KMS-11 (cell line): ENCODE measurements at regions not wholly inside any gene's neighbourhood (a gene's known extent, or its start where the extent isn't known, plus 50 kb on each side); places are given as distances from the start of the nearest gene placed in this dataset.

Experiments
- H2AFZ ChIP-seq: fragments of 200-600 bp; sonication (generic); 2 replicates; pipeline ENCODE4 v1.6.1; 2016; ENCODE audit warnings: antibody characterized with exemption, mixed run types, low read depth
- H3K27ac ChIP-seq: fragments of 200-600 bp; sonication (generic); 2 replicates; pipeline ENCODE4 v1.6.1; 2016; ENCODE audit warnings: mild to moderate bottlenecking, mixed run types
- H3K27me3 ChIP-seq: fragments of 200-600 bp; sonication (generic); 2 replicates; pipeline ENCODE4 v1.6.1; 2017; ENCODE audit warnings: mild to moderate bottlenecking, low read depth, mixed run types, moderate library complexity; ENCODE audit not compliant: insufficient read depth
- H3K36me3 ChIP-seq: fragments of 200-600 bp; sonication (generic); 2 replicates; pipeline ENCODE4 v1.6.1; 2017; ENCODE audit warnings: mild to moderate bottlenecking, mixed run types; ENCODE audit not compliant: insufficient read depth
- H3K4me1 ChIP-seq: fragments of 200-600 bp; sonication (generic); 2 replicates; pipeline ENCODE4 v1.6.1; 2016; ENCODE audit warnings: mild to moderate bottlenecking, low read depth, mixed run types; ENCODE audit not compliant: poor library complexity, severe bottlenecking
- H3K4me2 ChIP-seq: fragments of 200-600 bp; sonication (generic); 2 replicates; pipeline ENCODE4 v1.7.0; 2016; ENCODE audit warnings: mild to moderate bottlenecking, mixed run types
- H3K4me3 ChIP-seq: fragments of 200-600 bp; sonication (generic); IDR thresholded peaks from 2 replicates; pipeline ENCODE4 v1.6.1; 2017; ENCODE audit warnings: low read depth, low read length, mixed read lengths; ENCODE audit not compliant: insufficient read depth
- H3K79me2 ChIP-seq: fragments of 200-600 bp; sonication (generic); 2 replicates; pipeline ENCODE4 v1.6.1; 2016; ENCODE audit warnings: low read depth, mixed run types; ENCODE audit not compliant: insufficient read depth
- H3K9ac ChIP-seq: fragments of 200-600 bp; sonication (generic); 2 replicates; pipeline ENCODE4 v1.6.1; 2016; ENCODE audit warnings: mild to moderate bottlenecking, mixed run types
- H4K20me1 ChIP-seq: fragments of 200-600 bp; sonication (generic); 2 replicates; pipeline ENCODE4 v1.6.1; 2016; ENCODE audit warnings: mild to moderate bottlenecking, mixed run types; ENCODE audit not compliant: insufficient read depth
- TF ChIP-seq, protein P1 (sequence below): fragments of 200-600 bp; sonication (generic); conservative IDR thresholded peaks from 2 replicates; pipeline ENCODE4 v1.6.1; 2017; ENCODE audit warnings: low read depth, mild to moderate bottlenecking, antibody characterized with exemption, low read length, moderate library complexity, mixed read lengths

DNA sequence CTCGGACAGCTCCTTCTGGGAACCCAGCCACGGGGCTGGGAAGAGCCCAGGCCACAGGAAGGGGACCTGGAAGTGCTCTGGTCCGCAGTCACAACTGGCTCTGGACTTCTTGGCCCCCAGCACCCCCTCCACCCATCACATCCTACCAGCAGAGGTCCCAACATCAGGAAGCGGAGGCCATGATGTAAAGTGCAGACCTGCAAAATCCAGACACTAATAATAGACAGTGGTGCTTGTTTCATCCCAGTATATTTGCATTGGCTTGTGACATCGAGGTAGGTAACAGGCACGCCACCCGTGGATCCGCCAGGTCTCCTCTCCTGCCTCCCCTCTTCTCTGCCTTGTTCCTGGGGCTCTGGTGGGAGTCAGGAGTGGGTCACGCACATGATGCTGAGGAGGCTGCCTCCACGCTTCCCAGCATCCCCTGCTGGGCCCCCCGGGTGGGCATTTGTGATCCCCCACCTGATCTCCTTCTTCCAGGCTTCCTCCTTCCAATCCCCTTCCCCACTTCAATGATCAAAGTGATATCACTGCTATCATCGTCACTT is 1454.0 kb downstream of the BRD1 start:
- Histone ChIP-seq H3K9ac (no peak overlapping the region), H3K27me3 (no peaks in the 10 kb centered on the region), H3K4me1 (no peaks in the 10 kb centered on the region), H3K36me3 (no peaks in the 10 kb centered on the region), H3K4me3 (no peak overlapping the region), H3K27ac (no peak overlapping the region), H3K79me2 (no peaks in the 10 kb centered on the region), H2AFZ (no peak overlapping the region), H4K20me1 (no peaks in the 10 kb centered on the region), H3K4me2 (no peak overlapping the region)
- TF ChIP-seq, protein P1, sequence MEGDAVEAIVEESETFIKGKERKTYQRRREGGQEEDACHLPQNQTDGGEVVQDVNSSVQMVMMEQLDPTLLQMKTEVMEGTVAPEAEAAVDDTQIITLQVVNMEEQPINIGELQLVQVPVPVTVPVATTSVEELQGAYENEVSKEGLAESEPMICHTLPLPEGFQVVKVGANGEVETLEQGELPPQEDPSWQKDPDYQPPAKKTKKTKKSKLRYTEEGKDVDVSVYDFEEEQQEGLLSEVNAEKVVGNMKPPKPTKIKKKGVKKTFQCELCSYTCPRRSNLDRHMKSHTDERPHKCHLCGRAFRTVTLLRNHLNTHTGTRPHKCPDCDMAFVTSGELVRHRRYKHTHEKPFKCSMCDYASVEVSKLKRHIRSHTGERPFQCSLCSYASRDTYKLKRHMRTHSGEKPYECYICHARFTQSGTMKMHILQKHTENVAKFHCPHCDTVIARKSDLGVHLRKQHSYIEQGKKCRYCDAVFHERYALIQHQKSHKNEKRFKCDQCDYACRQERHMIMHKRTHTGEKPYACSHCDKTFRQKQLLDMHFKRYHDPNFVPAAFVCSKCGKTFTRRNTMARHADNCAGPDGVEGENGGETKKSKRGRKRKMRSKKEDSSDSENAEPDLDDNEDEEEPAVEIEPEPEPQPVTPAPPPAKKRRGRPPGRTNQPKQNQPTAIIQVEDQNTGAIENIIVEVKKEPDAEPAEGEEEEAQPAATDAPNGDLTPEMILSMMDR = no peak

DNA sequence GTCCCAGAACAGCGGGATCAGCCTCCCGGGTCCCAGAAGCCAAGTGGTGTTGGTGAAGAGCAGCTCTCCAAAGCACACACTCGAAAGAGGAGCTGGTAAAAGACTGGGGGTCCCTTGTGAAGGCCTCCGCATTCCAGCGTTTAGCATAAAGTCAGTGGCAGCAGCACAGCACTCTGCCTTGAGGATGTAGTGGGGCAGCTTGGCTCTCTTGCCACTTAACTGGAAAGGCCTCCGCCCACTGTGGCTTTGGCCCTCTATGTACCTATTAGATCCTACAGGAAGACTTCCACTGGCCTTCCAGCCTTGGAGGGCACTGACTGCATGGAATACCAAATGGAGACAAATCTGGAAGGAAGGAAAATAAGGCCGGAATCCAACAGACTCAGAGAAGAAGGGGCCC is 1455.3 kb downstream of the BRD1 start:
- H3K36me3 ChIP-seq = no peaks in the 10 kb centered on the region
- no peak overlapping the region for H3K27ac ChIP-seq
- TF ChIP-seq, protein P1 = no peak

DNA sequence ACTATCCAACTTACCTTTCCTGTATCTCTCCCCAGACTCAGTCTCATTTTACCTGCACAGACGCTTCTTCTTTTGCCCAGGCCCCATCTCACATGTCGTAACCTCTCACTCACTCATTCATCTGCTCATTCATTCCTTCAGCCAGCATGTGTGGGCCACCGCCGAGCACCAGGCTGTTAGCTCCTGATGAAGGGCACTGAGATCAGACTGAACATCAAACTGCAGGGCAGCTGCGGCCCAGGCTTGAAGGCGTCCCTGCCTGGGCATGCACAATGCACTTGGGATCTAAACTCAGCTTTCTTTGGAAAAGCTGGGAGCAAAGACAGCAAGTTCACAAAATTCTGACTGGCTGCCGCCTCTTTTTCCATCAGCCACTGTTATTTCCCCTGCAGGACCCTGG is 1456.3 kb downstream of the BRD1 start:
- H2AFZ ChIP-seq = no peak overlapping the region
- H3K4me3 ChIP-seq = no peak overlapping the region
- H3K4me2 ChIP-seq = no peak overlapping the region
- no peak overlapping the region for H3K27ac ChIP-seq
- H3K4me1 ChIP-seq = no peaks in the 10 kb centered on the region
- TF ChIP-seq, protein P1 = no peak
- H4K20me1 ChIP-seq = no peaks in the 10 kb centered on the region
- no peaks in the 10 kb centered on the region for H3K36me3 ChIP-seq
- H3K9ac ChIP-seq = no peak overlapping the region
- H3K27me3 ChIP-seq = no peaks in the 10 kb centered on the region
- H3K79me2 ChIP-seq = no peaks in the 10 kb centered on the region

More for the DNA sequence above, 1455.3 kb downstream of the BRD1 start:
- H3K79me2 ChIP-seq = no peaks in the 10 kb centered on the region
- H3K4me2 ChIP-seq = no peak overlapping the region
- no peaks in the 10 kb centered on the region for H3K4me1 ChIP-seq
- H3K9ac ChIP-seq = no peak overlapping the region
- H3K27me3 ChIP-seq = no peaks in the 10 kb centered on the region
- no peak overlapping the region for H3K4me3 ChIP-seq
- H2AFZ ChIP-seq = no peak overlapping the region
- no peaks in the 10 kb centered on the region for H4K20me1 ChIP-seq

DNA sequence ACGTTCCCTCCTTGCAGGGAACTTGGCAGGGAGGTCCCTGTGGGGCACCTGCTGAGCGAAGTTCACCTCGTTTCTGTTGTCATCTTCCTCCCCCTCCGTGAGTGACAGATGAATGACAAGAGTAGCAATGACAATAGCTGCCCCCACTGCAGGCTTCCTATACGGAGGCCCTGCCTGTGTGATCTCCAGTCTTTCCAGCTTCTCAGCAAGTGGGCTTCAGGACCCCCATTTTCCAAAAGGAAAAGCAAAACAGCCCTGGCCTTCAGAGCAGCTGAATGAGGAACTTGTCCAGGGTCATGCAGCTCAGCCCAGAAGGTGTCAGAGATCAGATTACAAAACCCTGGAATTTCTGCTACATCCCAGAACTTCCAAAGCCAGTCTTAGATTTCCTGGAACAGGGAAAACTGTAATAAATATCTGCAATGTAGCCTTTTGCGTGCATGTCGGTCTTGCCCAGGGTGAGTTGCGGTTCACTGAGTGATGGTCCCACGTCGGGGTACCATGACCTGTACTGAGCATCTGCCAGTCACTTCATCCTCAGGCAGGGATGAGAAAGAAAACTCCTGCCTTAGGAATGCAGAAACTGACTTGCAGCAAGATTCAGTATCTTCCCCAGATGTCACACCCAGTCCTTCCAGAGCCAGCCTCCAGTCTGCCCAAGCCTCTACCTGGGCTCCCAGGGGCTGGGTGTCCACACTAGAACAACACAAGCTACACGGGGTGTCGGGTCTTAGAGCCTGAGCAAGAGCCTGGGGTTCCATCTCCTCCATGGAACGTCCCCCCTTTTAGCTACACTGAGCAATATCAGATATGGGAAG is 1457.0 kb downstream of the BRD1 start:
- TF ChIP-seq, protein P1 = no peak
- Histone ChIP-seq H3K4me2 (no peak overlapping the region), H4K20me1 (no peaks in the 10 kb centered on the region), H3K79me2 (no peaks in the 10 kb centered on the region), H3K27me3 (no peaks in the 10 kb centered on the region), H3K9ac (no peak overlapping the region), H3K36me3 (no peaks in the 10 kb centered on the region), H2AFZ (no peak overlapping the region), H3K27ac (no peak overlapping the region), H3K4me3 (no peak overlapping the region), H3K4me1 (no peaks in the 10 kb centered on the region)
